ENCODE measurements at regions not wholly inside any gene's neighbourhood (a gene's known extent, or its start where the extent isn't known, plus 50 kb on each side); places are given as distances from the start of the nearest gene placed in this dataset.

- no peaks in the 10 kb centered on the region for H3K36me3 ChIP-seq (ENCODE audit: control insufficient read depth, insufficient read depth, low read length)
- no peak for DNase-seq (ENCODE audit: low read depth, low spot score)
- no peaks in the 10 kb centered on the region for H3K27me3 ChIP-seq (ENCODE audit: control insufficient read depth, insufficient read depth, low read length)
- H3K4me1 ChIP-seq (ENCODE audit: control insufficient read depth, insufficient read depth, low read length) = no peaks in the 10 kb centered on the region
- BruUV-seq (replicated peaks) = no TSS peak
- in situ Hi-C loops (cut with HindIII; ENCODE audit: low pct_unique_long_range_greater_than_20kb, low sequenced_read_pairs) = no loop called here
- intact Hi-C loops (cut with micrococcal nuclease; ENCODE audit: unreplicated experiment) = no loop called here
- ATAC-seq = no peak
- POLR2A ChIA-PET = no interaction called here
- no peak overlapping the region for H3K4me3 ChIP-seq (ENCODE audit: low read depth in 2 of 2, low read length in 2 of 2)
- TF ChIP-seq, protein P1, sequence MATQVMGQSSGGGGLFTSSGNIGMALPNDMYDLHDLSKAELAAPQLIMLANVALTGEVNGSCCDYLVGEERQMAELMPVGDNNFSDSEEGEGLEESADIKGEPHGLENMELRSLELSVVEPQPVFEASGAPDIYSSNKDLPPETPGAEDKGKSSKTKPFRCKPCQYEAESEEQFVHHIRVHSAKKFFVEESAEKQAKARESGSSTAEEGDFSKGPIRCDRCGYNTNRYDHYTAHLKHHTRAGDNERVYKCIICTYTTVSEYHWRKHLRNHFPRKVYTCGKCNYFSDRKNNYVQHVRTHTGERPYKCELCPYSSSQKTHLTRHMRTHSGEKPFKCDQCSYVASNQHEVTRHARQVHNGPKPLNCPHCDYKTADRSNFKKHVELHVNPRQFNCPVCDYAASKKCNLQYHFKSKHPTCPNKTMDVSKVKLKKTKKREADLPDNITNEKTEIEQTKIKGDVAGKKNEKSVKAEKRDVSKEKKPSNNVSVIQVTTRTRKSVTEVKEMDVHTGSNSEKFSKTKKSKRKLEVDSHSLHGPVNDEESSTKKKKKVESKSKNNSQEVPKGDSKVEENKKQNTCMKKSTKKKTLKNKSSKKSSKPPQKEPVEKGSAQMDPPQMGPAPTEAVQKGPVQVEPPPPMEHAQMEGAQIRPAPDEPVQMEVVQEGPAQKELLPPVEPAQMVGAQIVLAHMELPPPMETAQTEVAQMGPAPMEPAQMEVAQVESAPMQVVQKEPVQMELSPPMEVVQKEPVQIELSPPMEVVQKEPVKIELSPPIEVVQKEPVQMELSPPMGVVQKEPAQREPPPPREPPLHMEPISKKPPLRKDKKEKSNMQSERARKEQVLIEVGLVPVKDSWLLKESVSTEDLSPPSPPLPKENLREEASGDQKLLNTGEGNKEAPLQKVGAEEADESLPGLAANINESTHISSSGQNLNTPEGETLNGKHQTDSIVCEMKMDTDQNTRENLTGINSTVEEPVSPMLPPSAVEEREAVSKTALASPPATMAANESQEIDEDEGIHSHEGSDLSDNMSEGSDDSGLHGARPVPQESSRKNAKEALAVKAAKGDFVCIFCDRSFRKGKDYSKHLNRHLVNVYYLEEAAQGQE (IDR thresholded peaks at IDR 0.05; ENCODE audit: insufficient read depth in 1 of 2, low read depth in 2 of 2, low read length in 1 of 2) = no peak
- TF ChIP-seq SIN3A (IDR thresholded peaks at IDR 0.05; ENCODE audit: borderline replicate concordance, insufficient read depth, low read depth, low read length) (no peak), POLR2AphosphoS5 (IDR thresholded peaks at IDR 0.05; ENCODE audit: low read depth, low read length) (no peak), TCF7L2 (IDR thresholded peaks at IDR 0.05; ENCODE audit: low read depth, low read length) (no peak)
- TF ChIP-seq, protein P2, sequence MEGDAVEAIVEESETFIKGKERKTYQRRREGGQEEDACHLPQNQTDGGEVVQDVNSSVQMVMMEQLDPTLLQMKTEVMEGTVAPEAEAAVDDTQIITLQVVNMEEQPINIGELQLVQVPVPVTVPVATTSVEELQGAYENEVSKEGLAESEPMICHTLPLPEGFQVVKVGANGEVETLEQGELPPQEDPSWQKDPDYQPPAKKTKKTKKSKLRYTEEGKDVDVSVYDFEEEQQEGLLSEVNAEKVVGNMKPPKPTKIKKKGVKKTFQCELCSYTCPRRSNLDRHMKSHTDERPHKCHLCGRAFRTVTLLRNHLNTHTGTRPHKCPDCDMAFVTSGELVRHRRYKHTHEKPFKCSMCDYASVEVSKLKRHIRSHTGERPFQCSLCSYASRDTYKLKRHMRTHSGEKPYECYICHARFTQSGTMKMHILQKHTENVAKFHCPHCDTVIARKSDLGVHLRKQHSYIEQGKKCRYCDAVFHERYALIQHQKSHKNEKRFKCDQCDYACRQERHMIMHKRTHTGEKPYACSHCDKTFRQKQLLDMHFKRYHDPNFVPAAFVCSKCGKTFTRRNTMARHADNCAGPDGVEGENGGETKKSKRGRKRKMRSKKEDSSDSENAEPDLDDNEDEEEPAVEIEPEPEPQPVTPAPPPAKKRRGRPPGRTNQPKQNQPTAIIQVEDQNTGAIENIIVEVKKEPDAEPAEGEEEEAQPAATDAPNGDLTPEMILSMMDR (IDR thresholded peaks at IDR 0.05) = no peak
- H3K9me3 ChIP-seq (ENCODE audit: control insufficient read depth, insufficient read depth, low read depth, low read length) = no peaks in the 10 kb centered on the region
- no peak overlapping the region for H3K27ac ChIP-seq (ENCODE audit: low read length)
- CTCF ChIA-PET = no interaction called here
These were observed 158.7 kb upstream of the RBPJ start for GRCh38 chr4:26162101-26162500.

- intact Hi-C loops (cut with micrococcal nuclease; ENCODE audit: unreplicated experiment) (no loop called here), in situ Hi-C loops (cut with HindIII; ENCODE audit: low pct_unique_long_range_greater_than_20kb, low sequenced_read_pairs) (no loop called here)
- ATAC-seq = no peak
- CTCF ChIA-PET = no interaction called here
- TF ChIP-seq SIN3A (IDR thresholded peaks at IDR 0.05; ENCODE audit: borderline replicate concordance, insufficient read depth, low read depth, low read length) (no peak), POLR2AphosphoS5 (IDR thresholded peaks at IDR 0.05; ENCODE audit: low read depth, low read length) (no peak), TCF7L2 (IDR thresholded peaks at IDR 0.05; ENCODE audit: low read depth, low read length) (no peak)
- TF ChIP-seq, protein P1 (IDR thresholded peaks at IDR 0.05; ENCODE audit: insufficient read depth in 1 of 2, low read depth in 2 of 2, low read length in 1 of 2) = no peak
- TF ChIP-seq, protein P2 (IDR thresholded peaks at IDR 0.05) = no peak
- Histone ChIP-seq H3K27me3 (ENCODE audit: control insufficient read depth, insufficient read depth, low read length) (no peaks in the 10 kb centered on the region), H3K27ac (ENCODE audit: low read length) (no peak overlapping the region), H3K36me3 (ENCODE audit: control insufficient read depth, insufficient read depth, low read length) (no peaks in the 10 kb centered on the region), H3K4me1 (ENCODE audit: control insufficient read depth, insufficient read depth, low read length) (no peaks in the 10 kb centered on the region), H3K4me3 (ENCODE audit: low read depth in 2 of 2, low read length in 2 of 2) (no peak overlapping the region), H3K9me3 (ENCODE audit: control insufficient read depth, insufficient read depth, low read depth, low read length) (no peaks in the 10 kb centered on the region)
- no TSS peak for BruUV-seq (replicated peaks)
- DNase-seq (ENCODE audit: low read depth, low spot score) = no peak
- POLR2A ChIA-PET = no interaction called here
These were observed 157.1 kb upstream of the RBPJ start for GRCh38 chr4:26163425-26164362.

Data from Panc1 (cell line).